SU-DHL-6 (cell line): ENCODE measurements at regions not wholly inside any gene's neighbourhood (a gene's known extent, or its start where the extent isn't known, plus 50 kb on each side); places are given as distances from the start of the nearest gene placed in this dataset.

Source experiments
- H2AFZ ChIP-seq: fragments of 200-600 bp; sonication (generic); 2 replicates; pipeline ENCODE4 v1.6.1; 2014; ENCODE audit warnings: low read depth, mild to moderate bottlenecking, moderate library complexity, mixed read lengths, antibody characterized with exemption, low read length; ENCODE audit not compliant: severe bottlenecking
- H3F3A ChIP-seq: fragments of 200-600 bp; shearing (Covaris generic); 2 replicates; pipeline ENCODE4 v1.6.0; 2016; ENCODE audit warnings: antibody characterized with exemption, mild to moderate bottlenecking; ENCODE audit not compliant: insufficient read depth
- H3K27ac ChIP-seq: fragments of 200-600 bp; sonication (generic); 2 replicates; pipeline ENCODE4 v1.5.1; 2016; ENCODE audit warnings: low read depth, mild to moderate bottlenecking, low read length, moderate library complexity, mixed read lengths
- H3K27me3 ChIP-seq: fragments of 200-600 bp; sonication (generic), shearing (Covaris generic); 2 replicates; pipeline ENCODE4 v1.6.0; 2014; ENCODE audit warnings: mild to moderate bottlenecking, low read length
- H3K36me3 ChIP-seq: fragments of 200-600 bp; sonication (generic); 2 replicates; pipeline ENCODE4 v1.6.1; 2014; ENCODE audit warnings: mild to moderate bottlenecking, low read length, mixed read lengths
- H3K4me2 ChIP-seq: fragments of 300-600, 200-600 bp; shearing (Covaris generic), sonication (generic); 2 replicates; pipeline ENCODE4 v1.6.0; 2014; ENCODE audit warnings: low read length, low read depth, mild to moderate bottlenecking; ENCODE audit not compliant: poor library complexity, severe bottlenecking
- H3K4me3 ChIP-seq: fragments of 200-600 bp; sonication (generic); 2 replicates; pipeline ENCODE4 v1.5.1; 2014; ENCODE audit warnings: antibody characterized with exemption, low read length, mild to moderate bottlenecking, mixed read lengths; ENCODE audit not compliant: insufficient read depth, poor library complexity, severe bottlenecking
- H3K79me2 ChIP-seq: fragments of 200-600 bp; sonication (generic); 2 replicates; pipeline ENCODE4 v1.6.1; 2014; ENCODE audit warnings: mild to moderate bottlenecking, low read length, moderate library complexity; ENCODE audit not compliant: insufficient read depth
- H3K9ac ChIP-seq: fragments of 200-600 bp; sonication (generic); 2 replicates; pipeline ENCODE4 v1.7.0; 2014; ENCODE audit warnings: mild to moderate bottlenecking, low read length
- H3K9me2 ChIP-seq: fragments of 200-600 bp; sonication (generic); replicated peaks from 2 replicates; pipeline ENCODE4 v1.6.1; 2014; ENCODE audit warnings: low read length; ENCODE audit not compliant: insufficient read depth
- H3K9me3 ChIP-seq: fragments of 200-600 bp; sonication (generic); 2 replicates; pipeline ENCODE4 v1.6.1; 2014; ENCODE audit warnings: low read length, mixed read lengths; ENCODE audit not compliant: insufficient read depth
- H4K20me1 ChIP-seq: fragments of 200-600 bp; sonication (generic); 2 replicates; pipeline ENCODE4 v1.6.1; 2014; ENCODE audit warnings: low read depth, mild to moderate bottlenecking, antibody characterized with exemption, low read length, moderate library complexity, mixed read lengths
- CTCF ChIP-seq: fragments of 200-600 bp; sonication (generic); IDR thresholded peaks from one replicate; pipeline ENCODE4 v1.5.1; 2017; ENCODE audit warnings: antibody characterized with exemption, mild to moderate bottlenecking, low read length, moderate library complexity; ENCODE audit not compliant: insufficient read depth, poor library complexity, severe bottlenecking
- EZH2phosphoT487 ChIP-seq: fragments of 200-600 bp; sonication (generic), shearing (Covaris generic); conservative IDR thresholded peaks from 2 replicates; pipeline ENCODE4 v1.6.1; 2018; ENCODE audit warnings: mild to moderate bottlenecking, antibody characterized with exemption, low read length, moderate library complexity, mixed read lengths

- Histone ChIP-seq H3K36me3 (no peaks in the 10 kb centered on the region), H3K9me2 (no peaks in the 10 kb centered on the region), H3K9me3 (no peaks in the 10 kb centered on the region), H4K20me1 (no peaks in the 10 kb centered on the region), H3K79me2 (no peaks in the 10 kb centered on the region), H3K9ac (no peak overlapping the region), H3K4me3 (no peak overlapping the region), H2AFZ (no peak overlapping the region), H3F3A (no peaks in the 10 kb centered on the region), H3K27ac (no peak overlapping the region), H3K27me3 (no peaks in the 10 kb centered on the region), H3K4me2 (no peak overlapping the region)
- TF ChIP-seq EZH2phosphoT487 (no peak), CTCF (no peak)
Measured at GRCh38 chr20:24253321-24253720, 216.1 kb upstream of the SYNDIG1 start.

GRCh38 chr20:24245094-24245493, 224.3 kb upstream of the SYNDIG1 start:
- Histone ChIP-seq H3K9me2 (no peaks in the 10 kb centered on the region), H3K4me3 (no peak overlapping the region), H3K9me3 (no peaks in the 10 kb centered on the region), H4K20me1 (no peaks in the 10 kb centered on the region), H3K9ac (no peak overlapping the region), H3K79me2 (no peaks in the 10 kb centered on the region), H3K4me2 (no peak overlapping the region), H2AFZ (no peak overlapping the region), H3F3A (no peaks in the 10 kb centered on the region), H3K27ac (no peak overlapping the region), H3K27me3 (no peaks in the 10 kb centered on the region), H3K36me3 (no peaks in the 10 kb centered on the region)
- TF ChIP-seq CTCF, result no peak
- TF ChIP-seq EZH2phosphoT487, result no peak

- H3K4me2 ChIP-seq, result no peak overlapping the region
- H3K36me3 ChIP-seq, result no peaks in the 10 kb centered on the region
- no peak overlapping the region for H3K27ac ChIP-seq
- H3K4me3 ChIP-seq, result no peak overlapping the region
- TF ChIP-seq EZH2phosphoT487 (no peak), CTCF (no peak)
- H3F3A ChIP-seq, result no peaks in the 10 kb centered on the region
- no peaks in the 10 kb centered on the region for H4K20me1 ChIP-seq
- H2AFZ ChIP-seq, result no peak overlapping the region
- no peaks in the 10 kb centered on the region for H3K9me3 ChIP-seq
- no peaks in the 10 kb centered on the region for H3K79me2 ChIP-seq
- H3K9me2 ChIP-seq, result no peaks in the 10 kb centered on the region
- H3K9ac ChIP-seq, result no peak overlapping the region
- no peaks in the 10 kb centered on the region for H3K27me3 ChIP-seq
Measured at GRCh38 chr20:24242763-24243162, 226.7 kb upstream of the SYNDIG1 start.

- Histone ChIP-seq H3K27me3 (no peaks in the 10 kb centered on the region), H3F3A (no peaks in the 10 kb centered on the region), H3K27ac (no peak overlapping the region), H2AFZ (no peak overlapping the region), H3K9me3 (no peaks in the 10 kb centered on the region), H3K36me3 (no peaks in the 10 kb centered on the region), H3K4me3 (no peak overlapping the region), H3K9me2 (no peaks in the 10 kb centered on the region), H4K20me1 (no peaks in the 10 kb centered on the region), H3K9ac (no peak overlapping the region), H3K4me2 (no peak overlapping the region), H3K79me2 (no peaks in the 10 kb centered on the region)
- no peak for TF ChIP-seq EZH2phosphoT487
- TF ChIP-seq CTCF, result no peak
Measured at GRCh38 chr20:24241466-24241865, 228.0 kb upstream of the SYNDIG1 start.
